NB4 (cell line): ENCODE measurements at regions not wholly inside any gene's neighbourhood (a gene's known extent, or its start where the extent isn't known, plus 50 kb on each side); places are given as distances from the start of the nearest gene placed in this dataset.
"Not testable (repeated sequence)": the region's sequence is repeated elsewhere in the genome, so short reads cannot be mapped to it uniquely, and the experiment has no call there.

Source experiments
- CTCF ChIP-seq: IDR thresholded peaks from one replicate; pipeline ENCODE4 v1.5.1; 2012; ENCODE audit warnings: low read depth, low read length
- MAX ChIP-seq: IDR thresholded peaks from 2 replicates; pipeline ENCODE4 v1.6.1; 2011; ENCODE audit warnings: low read depth, low read length
- MYC ChIP-seq: IDR thresholded peaks from 2 replicates; pipeline ENCODE4 v1.6.1; 2011; ENCODE audit warnings: low read depth, low read length
- POLR2A ChIP-seq: IDR thresholded peaks from 2 replicates; pipeline ENCODE4 v1.6.1; 2011; ENCODE audit warnings: mild to moderate bottlenecking; ENCODE audit not compliant: insufficient read length; ENCODE audit errors: extremely low read depth

- TF ChIP-seq CTCF, POLR2A, MAX, MYC: not testable (repeated sequence)
These were observed 1082.5 kb downstream of the PCDH17 start for GRCh38 chr13:58714016-58714415.
